Fibroblast of pulmonary artery (primary cell): ENCODE measurements at regions not wholly inside any gene's neighbourhood (a gene's known extent, or its start where the extent isn't known, plus 50 kb on each side); places are given as distances from the start of the nearest gene placed in this dataset.

Experiments used
- DNase-seq: peaks from one replicate; pipeline ENCODE4 v3.0.0-alpha.2; 2010; ENCODE audit warnings: low read depth
- H3K4me3 ChIP-seq: replicated peaks from 2 replicates; pipeline ENCODE4 v1.5.1; 2011; ENCODE audit warnings: low read depth, mild to moderate bottlenecking, control low read depth, low read length, moderate library complexity
- CTCF ChIP-seq: IDR thresholded peaks from 2 replicates; pipeline ENCODE4 v1.5.1; 2011; ENCODE audit warnings: mild to moderate bottlenecking, control low read depth, low read length, inconsistent platforms; ENCODE audit errors: missing control alignments

- no peak for DNase-seq
- no peak overlapping the region for H3K4me3 ChIP-seq
- no peak for TF ChIP-seq CTCF
These were observed 307.4 kb upstream of the UMPS start for GRCh38 chr3:124422805-124423204.

GRCh38 chr3:124424396-124424795, 305.9 kb upstream of the UMPS start:
- no peak for TF ChIP-seq CTCF
- H3K4me3 ChIP-seq, result no peak overlapping the region
- DNase-seq, result no peak

GRCh38 chr3:124425972-124426371, 304.3 kb upstream of the UMPS start:
- no peak for DNase-seq
- no peak for TF ChIP-seq CTCF
- no peak overlapping the region for H3K4me3 ChIP-seq

- no peak overlapping the region for H3K4me3 ChIP-seq
- no peak for TF ChIP-seq CTCF
- DNase-seq, result no peak
These were observed 301.7 kb upstream of the UMPS start for GRCh38 chr3:124428372-124429128.

- H3K4me3 ChIP-seq, result no peak overlapping the region
- TF ChIP-seq CTCF, result no peak
- DNase-seq, result peak; percentile 16
These were observed 301.0 kb upstream of the UMPS start for GRCh38 chr3:124429129-124429815.

- DNase-seq, result no peak
- no peak for TF ChIP-seq CTCF
- H3K4me3 ChIP-seq, result no peak overlapping the region
These were observed 298.8 kb upstream of the UMPS start for GRCh38 chr3:124431331-124431994.
